GM21825 (cell line): ENCODE measurements at regions not wholly inside any gene's neighbourhood (a gene's known extent, or its start where the extent isn't known, plus 50 kb on each side); places are given as distances from the start of the nearest gene placed in this dataset.
"Not testable (repeated sequence)": the region's sequence is repeated elsewhere in the genome, so short reads cannot be mapped to it uniquely, and the experiment has no call there.

ENCODE experiments used
- ATAC-seq: cut with Tn5 transposase; IDR thresholded peaks from one replicate; pipeline ENCODE4 v1.9.1; 2021; ENCODE audit warnings: mild to moderate bottlenecking, moderate library complexity; ENCODE audit not compliant: unreplicated experiment

GRCh38 chrX:26631385-26631784 lies 415.4 kb downstream of the MAGEB5 start:
- no peak for ATAC-seq

GRCh38 chrX:26613956-26614355 lies 398.0 kb downstream of the MAGEB5 start:
- ATAC-seq: no peak

DNA sequence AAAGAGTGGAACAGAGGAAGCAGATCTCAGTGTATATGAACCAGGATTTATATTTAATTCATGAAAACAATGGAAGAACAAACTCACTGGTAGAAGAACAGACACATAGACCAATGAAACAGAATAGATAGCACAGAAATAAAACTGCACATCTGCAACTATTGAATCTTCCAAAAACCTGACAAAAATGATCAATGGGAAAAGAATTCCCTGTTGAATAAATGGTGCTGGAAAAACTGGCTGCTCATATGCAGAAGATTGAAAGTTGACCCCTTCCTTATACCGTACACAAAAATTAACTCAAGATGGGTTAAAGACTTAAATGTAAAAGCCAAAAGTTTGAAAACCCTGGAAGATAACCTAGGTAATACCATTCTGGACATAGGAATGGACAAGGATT lies 391.0 kb downstream of the MAGEB5 start:
- ATAC-seq: no peak

DNA sequence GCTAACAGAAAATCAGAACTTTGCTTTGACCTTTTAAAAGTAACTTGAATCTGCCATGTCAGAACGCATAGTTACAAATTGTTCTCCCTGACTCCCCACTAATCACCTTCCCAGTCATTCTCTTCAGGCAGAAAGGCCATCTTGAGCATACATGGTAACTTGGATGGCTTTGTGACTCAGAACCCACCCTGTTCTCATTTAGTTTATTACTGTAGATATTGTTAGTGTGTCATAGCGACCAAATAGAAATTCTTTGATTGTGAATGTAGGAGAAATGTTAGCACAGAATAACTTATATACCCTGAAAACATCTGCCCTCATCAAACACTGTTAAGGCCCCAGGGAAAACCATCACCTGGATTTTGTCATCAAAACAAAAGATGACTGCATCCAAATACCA lies 382.0 kb downstream of the MAGEB5 start:
- no peak for ATAC-seq

- no peak for ATAC-seq
These were observed 374.9 kb downstream of the MAGEB5 start for GRCh38 chrX:26590849-26591248.

- no peak for ATAC-seq
These were observed 370.6 kb downstream of the MAGEB5 start for GRCh38 chrX:26586570-26586969.

GRCh38 chrX:26581091-26581490 lies 365.1 kb downstream of the MAGEB5 start:
- no peak for ATAC-seq

- no peak for ATAC-seq
These were observed 364.1 kb downstream of the MAGEB5 start for GRCh38 chrX:26580021-26580420.

- no peak for ATAC-seq
These were observed 358.3 kb downstream of the MAGEB5 start for GRCh38 chrX:26574234-26574633.

DNA sequence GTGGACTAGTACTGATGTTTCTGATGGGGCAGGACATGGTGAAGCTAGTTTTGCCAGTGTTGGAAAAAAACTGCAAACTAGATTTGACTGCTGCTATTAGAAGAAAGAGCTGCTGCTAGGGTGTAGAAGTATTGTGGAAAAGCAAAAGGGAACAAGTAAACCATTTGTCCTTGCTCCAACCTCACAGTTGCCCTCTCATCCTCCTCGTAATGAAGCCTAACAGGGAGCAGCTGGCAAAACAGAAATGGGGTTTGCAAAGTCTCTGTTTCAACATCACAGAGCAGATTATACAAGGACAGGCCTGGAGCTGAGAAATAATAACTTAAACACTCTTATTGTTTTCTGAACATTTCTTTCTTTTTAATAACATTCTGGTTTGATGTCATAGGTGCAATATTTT lies 346.2 kb downstream of the MAGEB5 start:
- no peak for ATAC-seq

- no peak for ATAC-seq
These were observed 343.9 kb downstream of the MAGEB5 start for GRCh38 chrX:26559855-26560254.

DNA sequence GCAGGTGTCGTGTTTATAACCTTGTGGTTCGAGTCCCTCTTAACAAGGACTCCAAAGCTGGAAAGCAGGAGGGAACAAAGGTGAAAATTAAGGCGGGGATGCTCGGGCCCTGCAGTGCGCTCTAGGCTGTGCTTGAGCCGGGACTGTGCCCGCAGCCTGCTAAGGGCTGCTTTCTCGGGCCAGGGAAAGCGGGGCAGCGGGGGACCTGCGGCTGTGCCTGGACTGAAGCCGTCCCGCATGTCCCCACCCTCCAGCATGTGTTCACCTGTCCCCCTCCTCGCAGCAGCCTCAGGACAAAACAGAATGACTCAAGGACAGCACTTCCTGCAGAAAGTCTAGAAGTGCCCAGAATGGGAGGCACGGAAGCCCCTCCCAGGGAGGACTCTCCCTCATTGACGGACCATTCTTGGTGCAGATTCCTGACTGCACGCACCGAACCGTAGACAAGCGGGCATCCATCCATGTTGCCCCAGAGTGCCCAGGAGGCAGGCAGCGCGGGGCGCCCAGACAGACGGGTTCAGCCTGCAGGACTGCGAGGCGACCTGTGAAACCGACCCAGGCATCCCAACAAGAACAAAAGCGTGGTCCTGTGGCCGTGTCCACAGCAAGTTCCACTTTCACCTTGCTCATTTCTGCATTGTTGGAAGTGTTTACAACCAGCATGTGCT lies 342.9 kb downstream of the MAGEB5 start:
- ATAC-seq: no peak

DNA sequence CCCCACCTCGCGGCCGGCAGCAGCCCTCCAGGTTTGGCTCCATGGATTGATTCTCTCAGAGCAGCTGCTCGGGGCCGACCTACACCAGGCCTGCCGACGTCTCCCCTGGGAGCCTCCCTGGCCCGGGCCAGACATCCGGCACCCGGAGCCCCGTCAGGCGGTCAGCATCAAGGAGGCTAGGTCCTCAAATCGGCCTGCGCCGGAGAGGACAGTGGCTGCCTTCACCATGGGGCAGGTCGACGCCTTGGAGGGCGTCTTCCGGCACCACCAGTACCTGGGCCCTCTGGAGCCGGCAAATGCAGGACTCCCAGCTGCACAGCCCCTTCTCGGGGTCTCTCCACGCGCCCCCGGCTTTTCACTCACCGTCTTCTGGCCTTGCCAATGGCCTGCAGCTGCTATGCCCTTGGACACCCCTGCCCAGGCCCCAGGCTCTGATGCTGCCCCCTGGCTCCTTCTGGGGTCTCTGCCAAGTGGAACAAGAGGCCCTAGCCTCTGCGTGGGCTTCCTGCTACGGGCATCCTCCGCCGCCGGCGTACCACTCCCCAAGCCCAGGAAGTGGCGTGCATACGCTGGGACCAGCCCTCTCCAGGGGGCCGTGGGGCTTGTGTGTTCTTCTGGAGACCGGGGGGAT lies 341.8 kb downstream of the MAGEB5 start:
- no peak for ATAC-seq

- not testable (repeated sequence) for ATAC-seq
These were observed 309.8 kb downstream of the MAGEB5 start for GRCh38 chrX:26525768-26526167.

DNA sequence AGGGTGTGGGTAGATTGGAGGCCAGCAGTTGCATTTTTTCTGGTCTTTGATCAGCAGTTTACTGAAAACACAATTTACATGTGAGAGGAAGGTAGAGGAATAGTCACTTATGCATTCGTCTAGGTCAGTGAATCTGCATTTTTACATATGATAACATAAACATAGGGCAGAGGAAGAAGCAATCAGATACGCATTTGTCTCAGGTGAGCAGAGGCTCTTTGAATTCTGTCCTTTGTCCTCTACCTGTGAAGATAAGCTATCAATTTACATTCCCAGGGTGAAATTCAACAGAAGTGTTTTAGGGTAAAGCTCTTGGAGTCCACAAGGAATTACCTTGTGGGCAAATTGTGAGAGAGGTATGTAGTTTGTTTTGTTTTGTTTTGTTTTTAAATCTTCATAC lies 306.5 kb downstream of the MAGEB5 start:
- ATAC-seq: no peak

GRCh38 chrX:26511589-26512363 lies 295.8 kb downstream of the MAGEB5 start:
- no peak for ATAC-seq

DNA sequence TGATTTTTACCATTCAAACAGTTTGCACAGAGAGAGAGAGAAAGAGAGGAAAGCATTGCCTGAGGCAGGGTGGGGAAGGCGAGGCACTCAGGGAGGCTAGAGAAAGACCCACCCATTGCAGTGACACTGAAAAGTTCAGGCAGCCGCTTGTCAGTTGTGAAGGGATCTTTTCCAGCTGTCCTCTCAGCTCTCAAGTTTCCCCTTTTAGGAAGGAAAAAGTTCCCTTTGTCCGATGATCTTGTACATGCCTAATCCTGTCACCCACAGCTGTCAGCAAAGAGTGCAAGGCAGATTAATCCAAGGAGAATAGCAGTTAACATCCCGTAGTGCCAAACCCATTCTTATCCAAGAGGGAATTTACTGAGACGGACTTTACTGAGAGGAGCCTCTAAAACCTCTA lies 255.0 kb downstream of the MAGEB5 start:
- no peak for ATAC-seq

- no peak for ATAC-seq
These were observed 250.4 kb downstream of the MAGEB5 start for GRCh38 chrX:26466387-26466786.

DNA sequence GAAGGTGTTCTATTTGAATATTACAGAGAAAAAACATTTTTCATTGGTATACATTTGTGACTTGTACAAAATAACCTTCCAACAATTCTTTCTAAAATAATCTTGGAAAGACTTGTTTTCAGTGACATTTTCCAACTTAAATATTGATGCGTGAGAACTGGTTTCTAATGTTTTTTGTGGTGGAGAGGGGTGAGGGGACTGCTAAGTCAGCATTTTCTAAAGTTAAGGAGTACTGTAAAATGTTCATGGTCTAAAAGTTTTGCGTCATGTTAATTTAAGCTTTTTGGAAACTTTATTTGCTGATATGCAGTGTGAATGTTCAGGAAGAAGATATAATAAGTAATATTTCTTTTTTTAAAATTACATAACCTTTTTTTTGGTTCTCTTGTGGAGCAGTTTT lies 229.3 kb downstream of the MAGEB5 start:
- no peak for ATAC-seq

GRCh38 chrX:26444417-26444816 lies 228.4 kb downstream of the MAGEB5 start:
- not testable (repeated sequence) for ATAC-seq

DNA sequence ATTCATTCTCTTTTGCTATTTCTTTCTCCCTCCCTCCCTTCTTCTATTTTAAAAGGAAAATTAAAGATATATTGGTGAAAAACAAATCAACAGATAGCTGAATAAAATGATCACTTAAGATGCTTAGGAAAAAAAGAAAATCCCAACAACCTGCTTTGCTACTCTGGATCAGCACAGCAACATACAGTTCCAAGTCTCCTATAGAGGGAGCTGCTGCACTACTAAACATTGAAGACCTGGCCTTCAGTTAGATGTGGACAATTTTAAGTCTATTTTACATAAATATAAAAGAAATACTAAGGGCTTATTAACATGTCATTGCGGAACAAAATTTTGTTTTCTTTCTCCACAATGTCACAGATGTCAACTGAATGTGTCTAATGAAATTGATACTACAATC lies 226.4 kb downstream of the MAGEB5 start:
- no peak for ATAC-seq

DNA sequence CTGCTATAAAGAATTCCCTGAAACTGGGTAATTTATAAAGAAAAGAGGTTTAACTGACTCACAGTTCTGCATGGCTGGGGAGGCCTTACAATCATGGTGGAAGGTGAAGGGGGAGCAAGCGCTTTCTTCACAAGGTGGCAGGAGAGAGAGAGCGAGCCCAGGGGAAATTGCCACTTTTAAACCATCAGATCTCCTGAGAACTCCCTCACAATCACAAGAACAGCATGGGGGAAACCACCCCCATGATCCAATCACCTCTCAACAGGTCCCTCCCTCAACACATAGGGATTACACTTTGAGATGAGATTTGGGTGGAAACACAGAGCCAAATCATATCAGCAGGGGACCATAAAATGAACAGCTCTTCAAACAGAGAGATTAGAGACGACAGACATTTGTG lies 198.6 kb downstream of the MAGEB5 start:
- no peak for ATAC-seq
